ENCODE measurements at regions not wholly inside any gene's neighbourhood (a gene's known extent, or its start where the extent isn't known, plus 50 kb on each side); places are given as distances from the start of the nearest gene placed in this dataset.
"Not testable (repeated sequence)": the region's sequence is repeated elsewhere in the genome, so short reads cannot be mapped to it uniquely, and the experiment has no call there.

GRCh38 chr5:87190687-87191086 lies 77.0 kb upstream of the RASA1 start:
- DNase-seq (ENCODE audit: low read depth, low spot score), result no peak
- in situ Hi-C loops (cut with HindIII; ENCODE audit: low sequenced_read_pairs), result no loop called here
- no peak overlapping the region for H3K4me3 ChIP-seq (ENCODE audit: low read depth, low read length)
- TF ChIP-seq CTCF (IDR thresholded peaks at IDR 0.05; ENCODE audit: low read depth, low read length), result no peak

- no peak for TF ChIP-seq CTCF (IDR thresholded peaks at IDR 0.05; ENCODE audit: low read depth, low read length)
- no peak overlapping the region for H3K4me3 ChIP-seq (ENCODE audit: low read depth, low read length)
- in situ Hi-C loops (cut with HindIII; ENCODE audit: low sequenced_read_pairs), result no loop called here
- no peak for DNase-seq (ENCODE audit: low read depth, low spot score)
Measured at GRCh38 chr5:87191645-87192044, 76.0 kb upstream of the RASA1 start.

GRCh38 chr5:87195104-87195591 lies 72.5 kb upstream of the RASA1 start:
- in situ Hi-C loops (cut with HindIII; ENCODE audit: low sequenced_read_pairs), result no loop called here
- H3K4me3 ChIP-seq (ENCODE audit: low read depth, low read length), result no peak overlapping the region
- no peak for TF ChIP-seq CTCF (IDR thresholded peaks at IDR 0.05; ENCODE audit: low read depth, low read length)
- peak; percentile 76 for DNase-seq (ENCODE audit: low read depth, low spot score)

- no peak for TF ChIP-seq CTCF (IDR thresholded peaks at IDR 0.05; ENCODE audit: low read depth, low read length)
- no peak overlapping the region for H3K4me3 ChIP-seq (ENCODE audit: low read depth, low read length)
- peak; percentile 32 for DNase-seq (ENCODE audit: low read depth, low spot score)
- in situ Hi-C loops (cut with HindIII; ENCODE audit: low sequenced_read_pairs), result no loop called here
Measured at GRCh38 chr5:87195616-87196015, 72.1 kb upstream of the RASA1 start.

- in situ Hi-C loops (cut with HindIII; ENCODE audit: low sequenced_read_pairs), result no loop called here
- no peak for TF ChIP-seq CTCF (IDR thresholded peaks at IDR 0.05; ENCODE audit: low read depth, low read length)
- DNase-seq (ENCODE audit: low read depth, low spot score), result no peak
- no peak overlapping the region for H3K4me3 ChIP-seq (ENCODE audit: low read depth, low read length)
Measured at GRCh38 chr5:87198010-87198409, 69.7 kb upstream of the RASA1 start.

GRCh38 chr5:87199246-87199645 lies 68.4 kb upstream of the RASA1 start:
- in situ Hi-C loops (cut with HindIII; ENCODE audit: low sequenced_read_pairs); H3K4me3 ChIP-seq (ENCODE audit: low read depth, low read length); DNase-seq (ENCODE audit: low read depth, low spot score): not testable (repeated sequence)

GRCh38 chr5:87199704-87200103 lies 68.0 kb upstream of the RASA1 start:
- H3K4me3 ChIP-seq (ENCODE audit: low read depth, low read length); in situ Hi-C loops (cut with HindIII; ENCODE audit: low sequenced_read_pairs); DNase-seq (ENCODE audit: low read depth, low spot score): not testable (repeated sequence)

- TF ChIP-seq CTCF (IDR thresholded peaks at IDR 0.05; ENCODE audit: low read depth, low read length), result no peak
- peak; percentile 54 for DNase-seq (ENCODE audit: low read depth, low spot score)
- in situ Hi-C loops (cut with HindIII; ENCODE audit: low sequenced_read_pairs), result no loop called here
- no peak overlapping the region for H3K4me3 ChIP-seq (ENCODE audit: low read depth, low read length)
Measured at GRCh38 chr5:87210076-87210475, 57.6 kb upstream of the RASA1 start.
